Gastrocnemius medialis (tissue), 4 donors: ENCODE measurements at regions not wholly inside any gene's neighbourhood (a gene's known extent, or its start where the extent isn't known, plus 50 kb on each side); places are given as distances from the start of the nearest gene placed in this dataset.

Experiments used
- CTCF ChIP-seq, 5 experiments: fragments of 450-650 bp in 3 of 5; fragments of 200-600 bp in 2 of 5; sonication (generic) in 2 of 5; IDR thresholded peaks in 4 of 5; conservative IDR thresholded peaks in 1 of 5; 1 replicate in 4 of 5; 2 replicates in 1 of 5; pipeline ENCODE4 v1.5.1; 2016 to 2019; ENCODE audit warnings: antibody characterized with exemption in 5 of 5, mild to moderate bottlenecking in 3 of 5, moderate library complexity in 3 of 5
- POLR2A ChIP-seq, 2 donors: fragments of 450-650 bp; IDR thresholded peaks; one replicate each; pipeline ENCODE4 v1.6.1; 2017; ENCODE audit warnings: antibody characterized with exemption in 2 of 2, mild to moderate bottlenecking in 2 of 2, moderate library complexity in 2 of 2

- TF ChIP-seq CTCF (IDR thresholded peaks at IDR 0.05 in 4 of 5, conservative IDR thresholded peaks at IDR 0.05 in 1 of 5) (no peak), POLR2A (IDR thresholded peaks at IDR 0.05) (no peak)
Observed at GRCh38 chr3:63069806-63070475, 194.7 kb upstream of the CADPS start.
